Esophagus squamous epithelium (tissue), 4 donors: ENCODE measurements at regions not wholly inside any gene's neighbourhood (a gene's known extent, or its start where the extent isn't known, plus 50 kb on each side); places are given as distances from the start of the nearest gene placed in this dataset.

ENCODE experiments used
- POLR2A ChIP-seq, 4 donors: fragments of 450-650 bp; IDR thresholded peaks; one replicate each; pipeline ENCODE4 v1.6.1; 2017; ENCODE audit warnings: antibody characterized with exemption in 4 of 4, mild to moderate bottlenecking in 4 of 4, moderate library complexity in 3 of 4
- TF ChIP-seq, protein P1 (sequence below), 6 experiments: fragments of 450-650 bp in 4 of 6; fragments of 200-600 bp in 2 of 6; sonication (generic) in 2 of 6; IDR thresholded peaks; one replicate each; pipeline ENCODE4 v1.5.1; 2016 to 2019; ENCODE audit warnings: antibody characterized with exemption in 6 of 6, mild to moderate bottlenecking in 4 of 6, moderate library complexity in 4 of 6

DNA sequence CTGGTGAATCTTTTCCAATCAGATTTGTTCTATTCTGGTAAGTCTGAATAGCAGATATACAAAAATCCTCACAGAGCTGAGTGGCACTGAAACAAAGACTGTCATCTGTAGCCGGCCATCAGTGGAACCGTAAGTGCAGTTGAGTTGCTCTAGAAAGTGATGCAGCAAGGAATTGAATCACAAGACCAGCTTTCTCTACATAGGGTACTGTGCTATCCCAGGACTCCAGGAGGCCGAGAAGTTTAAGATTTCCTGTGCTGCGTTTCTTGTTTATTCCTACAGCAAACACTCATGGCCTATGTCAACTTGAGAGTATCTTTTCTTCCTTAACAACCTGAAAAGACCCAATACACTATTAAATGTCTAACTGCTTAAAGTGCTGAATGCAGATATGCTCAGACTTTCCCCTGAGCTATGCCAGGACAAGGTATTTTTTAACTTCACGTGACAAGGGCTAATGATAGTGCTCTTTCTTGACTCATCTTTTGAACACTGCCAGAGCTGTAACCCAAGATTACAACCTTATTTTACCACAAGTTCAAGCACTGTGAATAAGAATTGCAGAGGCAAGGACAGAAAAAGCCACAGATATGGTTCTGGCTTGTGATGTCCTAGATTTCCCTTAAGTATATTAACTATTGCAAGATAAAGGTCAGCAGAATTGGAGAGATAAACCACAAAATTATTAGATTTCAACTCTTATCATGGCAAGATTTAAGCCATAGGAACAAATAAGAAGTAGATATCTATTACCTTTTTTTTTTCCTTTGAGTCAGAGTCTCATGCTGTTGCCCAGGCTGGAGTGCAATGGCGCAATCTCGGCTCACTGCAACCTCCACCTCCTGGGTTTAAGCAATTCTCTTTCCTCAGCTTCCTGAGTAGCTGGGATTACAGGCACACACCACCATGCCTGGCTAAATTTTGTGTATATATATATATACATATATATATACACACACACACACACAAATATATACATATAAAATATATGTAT, 71.6 kb downstream of the GJA1 start:
- no peak for TF ChIP-seq POLR2A (IDR thresholded peaks at IDR 0.05)
- TF ChIP-seq, protein P1, sequence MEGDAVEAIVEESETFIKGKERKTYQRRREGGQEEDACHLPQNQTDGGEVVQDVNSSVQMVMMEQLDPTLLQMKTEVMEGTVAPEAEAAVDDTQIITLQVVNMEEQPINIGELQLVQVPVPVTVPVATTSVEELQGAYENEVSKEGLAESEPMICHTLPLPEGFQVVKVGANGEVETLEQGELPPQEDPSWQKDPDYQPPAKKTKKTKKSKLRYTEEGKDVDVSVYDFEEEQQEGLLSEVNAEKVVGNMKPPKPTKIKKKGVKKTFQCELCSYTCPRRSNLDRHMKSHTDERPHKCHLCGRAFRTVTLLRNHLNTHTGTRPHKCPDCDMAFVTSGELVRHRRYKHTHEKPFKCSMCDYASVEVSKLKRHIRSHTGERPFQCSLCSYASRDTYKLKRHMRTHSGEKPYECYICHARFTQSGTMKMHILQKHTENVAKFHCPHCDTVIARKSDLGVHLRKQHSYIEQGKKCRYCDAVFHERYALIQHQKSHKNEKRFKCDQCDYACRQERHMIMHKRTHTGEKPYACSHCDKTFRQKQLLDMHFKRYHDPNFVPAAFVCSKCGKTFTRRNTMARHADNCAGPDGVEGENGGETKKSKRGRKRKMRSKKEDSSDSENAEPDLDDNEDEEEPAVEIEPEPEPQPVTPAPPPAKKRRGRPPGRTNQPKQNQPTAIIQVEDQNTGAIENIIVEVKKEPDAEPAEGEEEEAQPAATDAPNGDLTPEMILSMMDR (IDR thresholded peaks at IDR 0.05) = no peak
